Esophagus squamous epithelium (tissue), 5 donors: ENCODE measurements at regions not wholly inside any gene's neighbourhood (a gene's known extent, or its start where the extent isn't known, plus 50 kb on each side); places are given as distances from the start of the nearest gene placed in this dataset.
"Not testable (repeated sequence)": the region's sequence is repeated elsewhere in the genome, so short reads cannot be mapped to it uniquely, and the experiment has no call there.

ENCODE experiments used
- DNase-seq: peaks from one replicate; lab custom pipeline; 2025; lab: John Stamatoyannopoulos, UW
- H3K27ac ChIP-seq, 4 donors: fragments of 200-600 bp; sonication (generic); one replicate each; pipeline ENCODE4 v1.5.1; 2016 to 2019; ENCODE audit warnings: mild to moderate bottlenecking in 1 of 4
- H3K27me3 ChIP-seq, 4 donors: fragments of 200-600 bp; sonication (generic); 1 replicate in 3 of 4; 2 replicates in 1 of 4; pipeline versions ENCODE4 v1.5.1 to v1.6.0; 2017 to 2021; ENCODE audit warnings: antibody characterized with exemption in 1 of 4
- H3K36me3 ChIP-seq, 3 donors: fragments of 200-600 bp; sonication (generic); one replicate each; pipeline ENCODE4 v1.5.1; 2016 to 2019
- H3K4me1 ChIP-seq, 3 donors: fragments of 200-600 bp; sonication (generic); one replicate each; pipeline ENCODE4 v1.5.1; 2017 to 2019
- H3K4me3 ChIP-seq, 4 donors: fragments of 200-600 bp; sonication (generic); 1 replicate in 3 of 4; 2 replicates in 1 of 4; pipeline ENCODE4 v1.5.1; 2016 to 2019; ENCODE audit warnings: mild to moderate bottlenecking in 2 of 4, moderate library complexity in 1 of 4
- H3K9me3 ChIP-seq, 3 donors: fragments of 200-600 bp; sonication (generic); one replicate each; pipeline ENCODE4 v1.5.1; 2016 to 2019
- POLR2A ChIP-seq, 4 donors: fragments of 450-650 bp; IDR thresholded peaks; one replicate each; pipeline ENCODE4 v1.6.1; 2017; ENCODE audit warnings: antibody characterized with exemption in 4 of 4, mild to moderate bottlenecking in 4 of 4, moderate library complexity in 3 of 4
- WGBS, 2 donors: methylation state at CpG; one replicate each; pipeline ENCODE4 v1.1.5; 2018; 5-methylcytosine and 5-hydroxymethylcytosine counted together
- intact Hi-C: fragments of 100-400 bp; cut with DNase I; formaldehyde crosslinking; loops from one replicate; pipeline ENCODE4 v1.15.0; 2022
- TF ChIP-seq, protein P1 (sequence below), 6 experiments: fragments of 450-650 bp in 4 of 6; fragments of 200-600 bp in 2 of 6; sonication (generic) in 2 of 6; IDR thresholded peaks; one replicate each; pipeline ENCODE4 v1.5.1; 2016 to 2019; ENCODE audit warnings: antibody characterized with exemption in 6 of 6, mild to moderate bottlenecking in 4 of 6, moderate library complexity in 4 of 6
- donor health status: DM: yes; HTN: yes; CAD: no.

DNA sequence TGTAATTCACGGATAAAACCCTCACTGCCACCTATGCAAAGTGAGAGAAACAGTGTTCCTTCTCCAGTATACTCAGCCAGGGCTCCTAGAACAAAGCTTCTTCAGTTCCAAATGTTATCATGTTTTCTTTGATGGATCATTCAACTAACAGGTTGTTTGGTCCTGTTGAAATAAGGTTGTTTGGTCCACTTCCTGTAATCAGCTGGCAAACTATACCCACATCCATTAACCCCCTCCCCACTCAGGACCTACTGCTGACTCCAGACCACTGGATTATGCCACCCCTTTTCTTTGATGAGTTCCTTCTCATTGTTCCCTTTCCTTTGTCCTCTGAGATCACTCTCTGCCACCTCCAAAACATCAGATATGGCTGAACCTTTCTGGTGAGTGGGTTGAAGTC lies 267.7 kb upstream of the USP25 start:
- TF ChIP-seq, protein P1, sequence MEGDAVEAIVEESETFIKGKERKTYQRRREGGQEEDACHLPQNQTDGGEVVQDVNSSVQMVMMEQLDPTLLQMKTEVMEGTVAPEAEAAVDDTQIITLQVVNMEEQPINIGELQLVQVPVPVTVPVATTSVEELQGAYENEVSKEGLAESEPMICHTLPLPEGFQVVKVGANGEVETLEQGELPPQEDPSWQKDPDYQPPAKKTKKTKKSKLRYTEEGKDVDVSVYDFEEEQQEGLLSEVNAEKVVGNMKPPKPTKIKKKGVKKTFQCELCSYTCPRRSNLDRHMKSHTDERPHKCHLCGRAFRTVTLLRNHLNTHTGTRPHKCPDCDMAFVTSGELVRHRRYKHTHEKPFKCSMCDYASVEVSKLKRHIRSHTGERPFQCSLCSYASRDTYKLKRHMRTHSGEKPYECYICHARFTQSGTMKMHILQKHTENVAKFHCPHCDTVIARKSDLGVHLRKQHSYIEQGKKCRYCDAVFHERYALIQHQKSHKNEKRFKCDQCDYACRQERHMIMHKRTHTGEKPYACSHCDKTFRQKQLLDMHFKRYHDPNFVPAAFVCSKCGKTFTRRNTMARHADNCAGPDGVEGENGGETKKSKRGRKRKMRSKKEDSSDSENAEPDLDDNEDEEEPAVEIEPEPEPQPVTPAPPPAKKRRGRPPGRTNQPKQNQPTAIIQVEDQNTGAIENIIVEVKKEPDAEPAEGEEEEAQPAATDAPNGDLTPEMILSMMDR (IDR thresholded peaks at IDR 0.05): no peak
- TF ChIP-seq POLR2A (IDR thresholded peaks at IDR 0.05): no peak
- Histone ChIP-seq H3K4me3 (no peak overlapping the region), H3K27me3 (no peaks in the 10 kb centered on the region), H3K27ac (no peak overlapping the region), H3K9me3 (no peaks in the 10 kb centered on the region), H3K4me1 (no peaks in the 10 kb centered on the region), H3K36me3 (no peaks in the 10 kb centered on the region)
- 67 to 75% methylated on average over 1 of the region's 1 CpG for WGBS, 2 donors
- no peak for DNase-seq
- intact Hi-C loops: no loop called here

DNA sequence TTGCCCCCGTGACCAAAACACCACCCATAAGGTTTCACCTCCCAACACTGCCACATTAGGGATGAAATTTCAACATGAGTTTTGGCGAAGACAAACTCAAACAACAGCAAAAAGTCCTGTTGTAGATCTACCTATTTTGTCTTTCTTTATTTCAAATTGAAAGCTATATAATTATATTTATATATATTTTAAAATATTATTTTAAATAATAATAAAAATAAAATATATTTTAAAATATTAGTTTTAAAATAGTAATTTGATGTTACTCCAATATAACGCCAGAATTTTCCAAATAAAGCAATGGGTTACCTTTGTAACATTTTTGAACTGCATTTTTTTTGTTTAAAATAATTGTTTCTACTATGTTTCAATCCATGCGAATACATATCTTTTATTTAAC lies 263.5 kb upstream of the USP25 start:
- Histone ChIP-seq H3K27me3 (no peaks in the 10 kb centered on the region), H3K4me3 (no peak overlapping the region), H3K4me1 (no peaks in the 10 kb centered on the region), H3K9me3 (no peaks in the 10 kb centered on the region), H3K27ac (no peak overlapping the region), H3K36me3 (no peaks in the 10 kb centered on the region)
- DNase-seq: no peak
- intact Hi-C loops: no loop called here
- no peak for TF ChIP-seq POLR2A (IDR thresholded peaks at IDR 0.05)
- TF ChIP-seq, protein P1 (IDR thresholded peaks at IDR 0.05): no peak
- WGBS, 2 donors: 90 to 93% methylated on average over 4 of the region's 4 CpGs

DNA sequence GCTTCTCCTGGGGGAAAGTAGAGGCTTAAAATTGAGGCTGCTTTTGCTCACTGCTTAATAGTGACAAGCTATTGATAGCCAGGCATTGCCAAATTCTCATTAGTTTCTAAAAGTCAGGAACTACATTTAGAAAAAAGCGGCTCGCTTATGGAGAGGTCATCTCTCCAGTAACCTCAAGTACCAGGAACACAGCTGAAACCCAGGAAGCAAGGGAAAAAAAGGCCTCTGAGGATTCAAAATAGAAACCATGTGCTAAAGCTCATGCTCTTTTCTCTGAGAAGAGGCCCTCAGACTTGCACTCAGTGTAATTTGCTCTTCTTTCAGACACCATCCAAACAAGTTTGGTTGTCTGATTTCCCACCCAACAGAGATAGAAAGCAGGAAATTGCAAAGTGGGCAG lies 261.4 kb upstream of the USP25 start:
- TF ChIP-seq, protein P1 (IDR thresholded peaks at IDR 0.05): no peak
- TF ChIP-seq POLR2A (IDR thresholded peaks at IDR 0.05): no peak
- H3K4me3 ChIP-seq: no peak overlapping the region
- DNase-seq: no peak
- H3K27me3 ChIP-seq: no peaks in the 10 kb centered on the region
- intact Hi-C loops: no loop called here
- no peak overlapping the region for H3K27ac ChIP-seq
- WGBS, 2 donors: 77 to 89% methylated on average over 2 of the region's 2 CpGs
- H3K36me3 ChIP-seq: no peaks in the 10 kb centered on the region
- H3K4me1 ChIP-seq: no peaks in the 10 kb centered on the region
- H3K9me3 ChIP-seq: no peaks in the 10 kb centered on the region

DNA sequence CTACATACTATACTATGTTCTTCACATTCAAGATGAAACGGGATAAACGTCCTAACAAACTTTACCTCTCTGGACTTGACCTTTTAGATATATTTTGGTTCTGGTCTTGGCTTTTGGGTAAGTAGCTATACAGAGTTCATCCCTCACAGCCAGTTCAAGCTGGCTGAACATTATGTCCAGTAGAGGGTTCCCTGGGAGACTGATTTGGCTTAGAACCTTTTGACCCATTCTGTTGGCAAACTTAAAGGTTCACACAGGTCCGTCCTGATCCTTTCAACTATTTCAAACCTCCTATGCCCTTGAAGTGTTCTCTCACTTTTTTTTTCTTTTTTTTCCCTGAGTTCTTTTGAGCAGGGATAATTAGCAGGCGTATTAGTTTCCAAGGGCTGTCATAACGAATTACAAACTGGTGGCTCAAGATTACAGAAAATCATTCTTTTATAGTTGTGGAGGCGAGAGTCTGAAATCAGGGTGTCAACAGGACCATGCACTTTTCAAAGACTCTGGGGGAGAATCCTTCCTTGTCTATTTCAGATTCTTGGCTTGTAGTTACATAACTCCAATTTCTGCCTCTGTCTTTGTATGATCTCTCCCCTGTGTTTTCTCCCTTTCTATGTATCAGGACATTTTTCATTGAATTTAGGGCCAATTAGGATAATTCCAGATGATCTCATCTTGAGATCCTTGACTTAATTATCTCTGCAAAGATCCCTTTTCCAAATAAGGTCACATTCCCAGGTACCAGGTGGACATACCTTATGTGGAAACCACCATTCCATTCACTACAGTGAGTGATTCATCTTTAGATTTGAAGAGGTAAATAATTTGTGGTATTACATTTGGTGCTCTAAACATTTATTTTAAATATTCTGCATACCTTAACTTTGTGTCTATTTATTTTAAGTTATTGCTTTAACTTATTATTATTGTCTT lies 257.4 kb upstream of the USP25 start:
- Histone ChIP-seq H3K9me3 (no peaks in the 10 kb centered on the region), H3K27me3 (no peaks in the 10 kb centered on the region), H3K4me3 (no peak overlapping the region), H3K36me3 (no peaks in the 10 kb centered on the region), H3K27ac (no peak overlapping the region), H3K4me1 (no peaks in the 10 kb centered on the region)
- no peak for DNase-seq
- WGBS, 2 donors: 88 to 93% methylated on average over 6 of the region's 6 CpGs
- TF ChIP-seq, protein P1 (IDR thresholded peaks at IDR 0.05): no peak
- no peak for TF ChIP-seq POLR2A (IDR thresholded peaks at IDR 0.05)
- intact Hi-C loops: loop anchor here (10.0 kb wide), 1 partner anchor 58 kb away; no protein-coding TSS in a partner anchor

DNA sequence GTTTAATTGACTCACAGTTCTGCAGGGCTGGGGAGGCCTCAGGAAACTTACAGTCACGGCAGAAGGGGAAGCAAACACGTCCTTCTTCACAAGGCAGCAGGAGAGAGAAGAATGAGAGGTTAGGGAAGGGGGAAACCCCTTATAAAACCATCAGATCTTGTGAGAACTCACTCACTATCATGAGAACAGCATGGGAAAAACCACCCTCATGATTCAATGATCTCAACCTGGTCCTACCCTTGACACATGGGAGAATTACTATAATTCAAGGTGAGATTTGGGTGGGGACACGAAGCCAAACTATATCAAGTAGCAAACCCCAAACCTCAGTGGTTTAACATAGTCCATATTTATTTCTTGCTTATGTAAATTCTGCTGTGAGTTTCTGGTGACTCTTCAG lies 252.0 kb upstream of the USP25 start:
- not testable (repeated sequence) for H3K4me1 ChIP-seq, H3K27me3 ChIP-seq, DNase-seq, H3K27ac ChIP-seq, H3K4me3 ChIP-seq, H3K36me3 ChIP-seq, H3K9me3 ChIP-seq
- 82 to 89% methylated on average over 3 of the region's 3 CpGs for WGBS, 2 donors
- intact Hi-C loops: loop anchor here (10.0 kb wide), 1 partner anchor 63 kb away; no protein-coding TSS in a partner anchor
